Mammary epithelial cell (primary cell): ENCODE measurements at regions not wholly inside any gene's neighbourhood (a gene's known extent, or its start where the extent isn't known, plus 50 kb on each side); places are given as distances from the start of the nearest gene placed in this dataset.

Experiments
- EZH2 ChIP-seq: IDR thresholded peaks from 2 replicates; pipeline ENCODE4 v1.6.1; 2012; ENCODE audit warnings: low read length, inconsistent platforms, borderline replicate concordance
- TF ChIP-seq, protein P1 (sequence below), 2 donors: IDR thresholded peaks in 1 of 2; conservative IDR thresholded peaks in 1 of 2; 2 replicates each; pipeline ENCODE4 v1.5.1; 2011 to 2012; ENCODE audit warnings: inconsistent platforms in 2 of 2, low read length in 2 of 2, mild to moderate bottlenecking in 2 of 2, control low read depth in 1 of 2, low read depth in 1 of 2; ENCODE audit not compliant: insufficient read depth in 1 of 2; ENCODE audit errors: extremely low read depth in 1 of 2

- TF ChIP-seq, protein P1, sequence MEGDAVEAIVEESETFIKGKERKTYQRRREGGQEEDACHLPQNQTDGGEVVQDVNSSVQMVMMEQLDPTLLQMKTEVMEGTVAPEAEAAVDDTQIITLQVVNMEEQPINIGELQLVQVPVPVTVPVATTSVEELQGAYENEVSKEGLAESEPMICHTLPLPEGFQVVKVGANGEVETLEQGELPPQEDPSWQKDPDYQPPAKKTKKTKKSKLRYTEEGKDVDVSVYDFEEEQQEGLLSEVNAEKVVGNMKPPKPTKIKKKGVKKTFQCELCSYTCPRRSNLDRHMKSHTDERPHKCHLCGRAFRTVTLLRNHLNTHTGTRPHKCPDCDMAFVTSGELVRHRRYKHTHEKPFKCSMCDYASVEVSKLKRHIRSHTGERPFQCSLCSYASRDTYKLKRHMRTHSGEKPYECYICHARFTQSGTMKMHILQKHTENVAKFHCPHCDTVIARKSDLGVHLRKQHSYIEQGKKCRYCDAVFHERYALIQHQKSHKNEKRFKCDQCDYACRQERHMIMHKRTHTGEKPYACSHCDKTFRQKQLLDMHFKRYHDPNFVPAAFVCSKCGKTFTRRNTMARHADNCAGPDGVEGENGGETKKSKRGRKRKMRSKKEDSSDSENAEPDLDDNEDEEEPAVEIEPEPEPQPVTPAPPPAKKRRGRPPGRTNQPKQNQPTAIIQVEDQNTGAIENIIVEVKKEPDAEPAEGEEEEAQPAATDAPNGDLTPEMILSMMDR (conservative IDR thresholded peaks at IDR 0.05 in 1 of 2, IDR thresholded peaks at IDR 0.05 in 1 of 2; ENCODE audit: extremely low read depth in 1 of 2, insufficient read depth in 1 of 2, low read depth in 1 of 2, low read length in 2 of 2): no peak
- TF ChIP-seq EZH2: no peak
Measured at GRCh38 chr21:40938611-40939010, 91.7 kb upstream of the DSCAM start.
